Endothelial cell of umbilical vein (primary cell): ENCODE measurements at regions not wholly inside any gene's neighbourhood (a gene's known extent, or its start where the extent isn't known, plus 50 kb on each side); places are given as distances from the start of the nearest gene placed in this dataset.

ENCODE experiments used
- BruUV-seq: library from RNA; stranded (reverse); fragments of 400-500 nt; replicated peaks from 2 replicates; lab custom pipeline; 2021; lab: Mats Ljungman, UMichigan
- CTCF ChIA-PET: fragments of 300-600, 350-600 bp; sonication (Branson Sonifier 250); formaldehyde crosslinking; loops from one replicate; lab custom pipeline; 2021; ENCODE audit warnings: antibody characterized with exemption, inconsistent platforms; lab: Charles Lee
- POLR2A ChIA-PET: fragments of 300-600, 350-600 bp; sonication (Branson Sonifier 250); formaldehyde crosslinking; loops from one replicate; lab custom pipeline; 2021; ENCODE audit warnings: antibody characterized with exemption, inconsistent platforms; lab: Charles Lee
- DNase-seq: peaks from one replicate; pipeline ENCODE4 v3.0.0-alpha.2; 2011; ENCODE audit warnings: low read depth, low spot score
- FAIRE-seq: peaks from 2 replicates; lab custom pipeline; 2011; peaks lifted over from hg19 to GRCh38; lab: Jason Lieb, UNC
- H2AFZ ChIP-seq: 2 replicates; pipeline ENCODE4 v1.6.0; 2012; ENCODE audit warnings: low read depth, low read length, control low read depth, inconsistent platforms
- H3K27ac ChIP-seq: 2 replicates; pipeline ENCODE4 v1.5.1; 2011; ENCODE audit warnings: low read depth, mild to moderate bottlenecking, control low read depth, low read length, moderate library complexity; ENCODE audit not compliant: insufficient read depth
- H3K27me3 ChIP-seq, 2 experiments: 2 replicates each; pipeline versions ENCODE4 v1.6.0 to v1.6.1; 2011; ENCODE audit warnings: low read length in 2 of 2, mixed read lengths in 1 of 2; ENCODE audit not compliant: control insufficient read depth in 2 of 2, insufficient read depth in 2 of 2
- H3K36me3 ChIP-seq, 2 experiments: 2 replicates in 1 of 2; 3 replicates in 1 of 2; pipeline ENCODE4 v1.5.1; 2011; ENCODE audit warnings: low read length in 2 of 2, mild to moderate bottlenecking in 1 of 2, moderate library complexity in 1 of 2; ENCODE audit not compliant: control insufficient read depth in 2 of 2, insufficient read depth in 2 of 2; ENCODE audit errors: extremely low read depth in 1 of 2
- H3K4me1 ChIP-seq: 3 replicates; pipeline ENCODE4 v1.5.1; 2011; ENCODE audit warnings: mild to moderate bottlenecking, low read length; ENCODE audit not compliant: control insufficient read depth, insufficient read depth; ENCODE audit errors: extremely low read depth
- H3K4me2 ChIP-seq: 2 replicates; pipeline ENCODE4 v1.6.1; 2011; ENCODE audit warnings: low read length, control low read depth, mixed read lengths; ENCODE audit not compliant: insufficient read depth
- H3K4me3 ChIP-seq, 3 experiments: fragments of 200-600 bp in 1 of 3; sonication (generic), shearing (Covaris generic) in 1 of 3; replicated peaks in 1 of 3; 2 replicates each; pipeline ENCODE4 v1.5.1; 2011 to 2016; ENCODE audit warnings: control low read depth in 3 of 3, low read length in 3 of 3, mild to moderate bottlenecking in 2 of 3, inconsistent platforms in 1 of 3, low read depth in 1 of 3, moderate library complexity in 1 of 3; ENCODE audit not compliant: insufficient read depth in 1 of 3
- H3K79me2 ChIP-seq: 2 replicates; pipeline ENCODE4 v1.6.0; 2012; ENCODE audit warnings: low read length, inconsistent platforms; ENCODE audit not compliant: control insufficient read depth, insufficient read depth
- H3K9ac ChIP-seq: replicated peaks from 2 replicates; pipeline ENCODE3; 2011; ENCODE audit warnings: low read length, control low read depth; ENCODE audit not compliant: insufficient read depth; ENCODE audit errors: extremely low read depth
- H3K9me1 ChIP-seq: replicated peaks from 3 replicates; pipeline ENCODE4 v1.6.0; 2011; ENCODE audit warnings: mild to moderate bottlenecking, low read length; ENCODE audit not compliant: control insufficient read depth, insufficient read depth; ENCODE audit errors: extremely low read depth
- H3K9me3 ChIP-seq: replicated peaks from 2 replicates; pipeline ENCODE4 v1.5.1; 2012; ENCODE audit warnings: low read length, inconsistent platforms; ENCODE audit not compliant: control insufficient read depth, insufficient read depth
- H4K20me1 ChIP-seq: replicated peaks from 2 replicates; pipeline ENCODE3; 2011; ENCODE audit warnings: mild to moderate bottlenecking, low read length; ENCODE audit not compliant: control insufficient read depth, insufficient read depth; ENCODE audit errors: extremely low read depth
- CTCF ChIP-seq, 2 donors: IDR thresholded peaks; 1 replicate in 1 of 2; 2 replicates in 1 of 2; pipeline ENCODE4 v1.5.1; 2011; ENCODE audit warnings: low read length in 2 of 2, mild to moderate bottlenecking in 2 of 2, moderate library complexity in 2 of 2, control low read depth in 1 of 2, inconsistent platforms in 1 of 2, low read depth in 1 of 2; ENCODE audit not compliant: insufficient read depth in 1 of 2; ENCODE audit errors: extremely low read depth in 1 of 2
- EZH2 ChIP-seq: IDR thresholded peaks from 2 replicates; pipeline ENCODE4 v1.6.1; 2012; ENCODE audit warnings: borderline replicate concordance, low read depth, mild to moderate bottlenecking, moderate library complexity, low read length, inconsistent platforms; ENCODE audit not compliant: severe bottlenecking
- GATA2 ChIP-seq: IDR thresholded peaks from 2 replicates; pipeline ENCODE4 v1.7.0; 2011; ENCODE audit warnings: low read depth, mild to moderate bottlenecking, moderate library complexity, mixed read lengths, low read length; ENCODE audit not compliant: insufficient read length, insufficient read depth
- JUN ChIP-seq: IDR thresholded peaks from 2 replicates; pipeline ENCODE4 v1.6.1; 2011; ENCODE audit warnings: borderline replicate concordance, low read depth; ENCODE audit not compliant: insufficient read length, insufficient read depth
- MAX ChIP-seq: IDR thresholded peaks from 2 replicates; pipeline ENCODE4 v1.6.1; 2011; ENCODE audit not compliant: insufficient read depth, insufficient read length
- MYC ChIP-seq: IDR thresholded peaks from one replicate; pipeline ENCODE4 v1.6.1; 2011; ENCODE audit warnings: mild to moderate bottlenecking, low read depth, low read length
- dilution Hi-C: fragments of 300-500 bp; cut with MboI; formaldehyde crosslinking; loops from one replicate; pipeline ENCODE4 v1.15.0; 2019; ENCODE audit warnings: low sequenced_read_pairs; ENCODE audit not compliant: extremely low pct_ligation_motif_present
- intact Hi-C: fragments of 100-400 bp; cut with micrococcal nuclease; formaldehyde crosslinking; loops from one replicate; pipeline ENCODE4 v1.10.0; 2022

GRCh38 chr10:70990681-70991080 is 102.3 kb upstream of the PCBD1 start:
- no TSS peak for BruUV-seq
- Histone ChIP-seq H3K4me1 (no peaks in the 10 kb centered on the region), H2AFZ (no peak overlapping the region), H4K20me1 (no peaks in the 10 kb centered on the region), H3K27ac (no peak overlapping the region), H3K36me3 (no peaks in the 10 kb centered on the region), H3K27me3 (peaks cover 3 to 6% of the 10 kb centered on the region in 2 experiments), H3K9ac (no peak overlapping the region), H3K9me1 (no peaks in the 10 kb centered on the region), H3K4me3 (no peak overlapping the region), H3K9me3 (no peaks in the 10 kb centered on the region), H3K4me2 (no peak overlapping the region), H3K79me2 (no peaks in the 10 kb centered on the region)
- TF ChIP-seq MAX: no peak
- no peak for FAIRE-seq
- intact Hi-C loops (no loop called here), dilution Hi-C loops (no loop called here)
- ChIA-PET POLR2A (no interaction called here), CTCF (no interaction called here)
- DNase-seq: no peak

GRCh38 chr10:70991140-70992124 is 103.1 kb upstream of the PCBD1 start:
- ChIA-PET POLR2A (no interaction called here), CTCF (interaction anchor here (0.7 kb wide), 1 partner anchor 14 kb away, joined by 3 read pairs; no protein-coding TSS in a partner anchor)
- Histone ChIP-seq H3K4me1 (no peaks in the 10 kb centered on the region), H2AFZ (no peak overlapping the region), H4K20me1 (no peaks in the 10 kb centered on the region), H3K9me3 (no peaks in the 10 kb centered on the region), H3K36me3 (no peaks in the 10 kb centered on the region), H3K4me3 (no peak overlapping the region), H3K79me2 (no peaks in the 10 kb centered on the region), H3K9me1 (no peaks in the 10 kb centered on the region), H3K27me3 (peaks cover 3 to 8% of the 10 kb centered on the region in 2 experiments), H3K4me2 (no peak overlapping the region), H3K9ac (no peak overlapping the region), H3K27ac (no peak overlapping the region)
- dilution Hi-C loops (no loop called here), intact Hi-C loops (no loop called here)
- FAIRE-seq (no peak), DNase-seq (no peak)
- TF ChIP-seq GATA2: no peak
- no peak for TF ChIP-seq CTCF (IDR thresholded peaks at IDR 0.05; ENCODE audit: extremely low read depth in 1 of 2, insufficient read depth in 1 of 2, low read depth in 1 of 2, low read length in 2 of 2)
- no peak for TF ChIP-seq JUN
- TF ChIP-seq EZH2: no peak
- no peak for TF ChIP-seq MYC
- TF ChIP-seq MAX: no peak
- no TSS peak for BruUV-seq
